WTC11 (cell line): ENCODE measurements at regions not wholly inside any gene's neighbourhood (a gene's known extent, or its start where the extent isn't known, plus 50 kb on each side); places are given as distances from the start of the nearest gene placed in this dataset.

Experiments used
- ATAC-seq: fragments of 200-7000 bp; cut with Tn5 transposase; 2 replicates; pipeline ENCODE4 v1.10.0; 2021; ENCODE audit warnings: mild to moderate bottlenecking, moderate library complexity
- CTCF ChIA-PET: fragments of 300-600 bp; sonication (Branson Sonifier 250); formaldehyde crosslinking; loops from one replicate; lab custom pipeline; 2021; ENCODE audit warnings: antibody characterized with exemption; lab: Charles Lee
- POLR2A ChIA-PET: fragments of 350-600 bp; sonication (Branson Sonifier 250); formaldehyde crosslinking; loops from one replicate; lab custom pipeline; 2021; ENCODE audit warnings: antibody characterized with exemption; lab: Charles Lee
- DNase-seq: peaks from one replicate; pipeline ENCODE4 v3.0.0; 2021; ENCODE audit warnings: low spot score
- H3K27ac Mint-ChIP-seq: 2 replicates; pipeline ENCODE4 v1.8.0; 2021; ENCODE audit warnings: mixed read lengths
- H3K27me3 Mint-ChIP-seq: 2 replicates; pipeline ENCODE4 v1.8.0; 2021; ENCODE audit warnings: low read depth, mild to moderate bottlenecking, moderate library complexity, mixed read lengths
- H3K36me3 Mint-ChIP-seq: 2 replicates; pipeline ENCODE4 v1.8.0; 2021; ENCODE audit warnings: mixed read lengths
- H3K4me1 Mint-ChIP-seq: 2 replicates; pipeline ENCODE4 v1.8.0; 2022; ENCODE audit warnings: mixed read lengths
- H3K4me3 Mint-ChIP-seq: 2 replicates; pipeline ENCODE4 v1.8.0; 2021; ENCODE audit warnings: mild to moderate bottlenecking, moderate library complexity, mixed read lengths
- H3K9me3 Mint-ChIP-seq: 2 replicates; pipeline ENCODE4 v1.8.0; 2021; ENCODE audit warnings: mixed read lengths
- CREB1 ChIP-seq: sonication (generic); formaldehyde crosslinking; IDR thresholded peaks from 2 replicates; pipeline ENCODE4 v1.8.0; 2023; ENCODE audit warnings: mild to moderate bottlenecking, missing genetic modification reagents
- ELF4 ChIP-seq: sonication (generic); formaldehyde crosslinking; IDR thresholded peaks from 2 replicates; pipeline ENCODE4 v1.8.1; 2022; ENCODE audit warnings: low read depth, mild to moderate bottlenecking, moderate library complexity, missing genetic modification reagents
- ESRRA ChIP-seq: sonication (generic); formaldehyde crosslinking; IDR thresholded peaks from 2 replicates; pipeline ENCODE4 v1.8.1; 2022; ENCODE audit warnings: mild to moderate bottlenecking, missing genetic modification reagents, borderline replicate concordance
- FOXK1 ChIP-seq: sonication (generic); formaldehyde crosslinking; IDR thresholded peaks from 2 replicates; pipeline ENCODE4 v1.8.0; 2022; ENCODE audit warnings: mild to moderate bottlenecking, moderate library complexity, missing genetic modification reagents
- GABPB1 ChIP-seq: sonication (generic); formaldehyde crosslinking; IDR thresholded peaks from 2 replicates; pipeline ENCODE4 v1.8.1; 2023; ENCODE audit warnings: mild to moderate bottlenecking, missing genetic modification reagents
- IRF2 ChIP-seq: sonication (generic); formaldehyde crosslinking; IDR thresholded peaks from 2 replicates; pipeline ENCODE4 v1.8.0; 2022; ENCODE audit warnings: low read depth, missing genetic modification reagents, borderline replicate concordance
- JAZF1 ChIP-seq: fragments of 250-450 bp; sonication (Bioruptor Pico); IDR thresholded peaks from 2 replicates; pipeline ENCODE4 v1.9.0; 2021; ENCODE audit warnings: moderate library complexity, mild to moderate bottlenecking, inconsistent platforms
- MXD4 ChIP-seq: fragments of 250-450 bp; sonication (Bioruptor Pico); IDR thresholded peaks from 2 replicates; pipeline ENCODE4 v1.8.0; 2021; ENCODE audit warnings: mild to moderate bottlenecking, moderate library complexity, borderline replicate concordance
- MYBL2 ChIP-seq: sonication (generic); formaldehyde crosslinking; IDR thresholded peaks from 2 replicates; pipeline ENCODE4 v1.8.1; 2023; ENCODE audit warnings: mild to moderate bottlenecking, moderate library complexity, missing genetic modification reagents
- NR2C2 ChIP-seq: sonication (generic); formaldehyde crosslinking; IDR thresholded peaks from 2 replicates; pipeline ENCODE4 v1.8.0; 2022; ENCODE audit warnings: mild to moderate bottlenecking, missing genetic modification reagents
- NR3C1 ChIP-seq: sonication (generic); formaldehyde crosslinking; conservative IDR thresholded peaks from 2 replicates; pipeline ENCODE4 v1.8.1; 2023; ENCODE audit warnings: low read depth, mild to moderate bottlenecking, missing genetic modification reagents
- PRRX2 ChIP-seq: fragments of 250-450 bp; sonication (Bioruptor Pico); IDR thresholded peaks from 2 replicates; pipeline ENCODE4 v1.8.0; 2021; ENCODE audit warnings: mild to moderate bottlenecking
- SP1 ChIP-seq: sonication (generic); formaldehyde crosslinking; conservative IDR thresholded peaks from 2 replicates; pipeline ENCODE4 v1.8.1; 2022; ENCODE audit warnings: missing genetic modification reagents
- ZBTB21 ChIP-seq: sonication (generic); formaldehyde crosslinking; IDR thresholded peaks from 2 replicates; pipeline ENCODE4 v1.8.1; 2023; ENCODE audit warnings: mild to moderate bottlenecking, missing genetic modification reagents, borderline replicate concordance
- ZNF138 ChIP-seq: sonication (generic); formaldehyde crosslinking; conservative IDR thresholded peaks from 2 replicates; pipeline ENCODE4 v1.8.1; 2022; ENCODE audit warnings: mild to moderate bottlenecking, moderate library complexity, missing genetic modification reagents
- ZNF263 ChIP-seq: sonication (generic); formaldehyde crosslinking; IDR thresholded peaks from 2 replicates; pipeline ENCODE4 v1.8.1; 2022; ENCODE audit warnings: low read depth, mild to moderate bottlenecking, moderate library complexity, missing genetic modification reagents
- TF ChIP-seq, protein P1 (sequence below): fragments of 200-600 bp; IDR thresholded peaks from 2 replicates; pipeline ENCODE4 v1.8.0; 2022; ENCODE audit warnings: antibody characterized with exemption
- TF ChIP-seq, protein P2 (sequence below): sonication (generic); formaldehyde crosslinking; IDR thresholded peaks from 2 replicates; pipeline ENCODE4 v1.8.1; 2023; ENCODE audit warnings: mild to moderate bottlenecking, moderate library complexity, missing genetic modification reagents
- TF ChIP-seq, protein P3 (sequence below): sonication (generic); formaldehyde crosslinking; IDR thresholded peaks from 2 replicates; pipeline ENCODE4 v1.8.0; 2022; ENCODE audit warnings: mild to moderate bottlenecking, missing genetic modification reagents
- TF ChIP-seq, protein P4 (sequence below): sonication (generic); formaldehyde crosslinking; conservative IDR thresholded peaks from 2 replicates; pipeline ENCODE4 v1.8.1; 2022; ENCODE audit warnings: mild to moderate bottlenecking, missing genetic modification reagents
- TF ChIP-seq, protein P5 (sequence below): sonication (generic); formaldehyde crosslinking; IDR thresholded peaks from 2 replicates; pipeline ENCODE4 v1.8.1; 2022; ENCODE audit warnings: missing genetic modification reagents, borderline replicate concordance
- TF ChIP-seq, protein P6 (sequence below): sonication (generic); formaldehyde crosslinking; IDR thresholded peaks from 2 replicates; pipeline ENCODE4 v1.8.1; 2022; ENCODE audit warnings: low read depth, missing genetic modification reagents, borderline replicate concordance
- TF ChIP-seq, protein P7 (sequence below): sonication (generic); formaldehyde crosslinking; IDR thresholded peaks from 2 replicates; pipeline ENCODE4 v1.8.0; 2022; ENCODE audit warnings: mild to moderate bottlenecking, missing genetic modification reagents
- TF ChIP-seq, protein P8 (sequence below): sonication (generic); formaldehyde crosslinking; IDR thresholded peaks from 2 replicates; pipeline ENCODE4 v1.8.0; 2022; ENCODE audit warnings: mild to moderate bottlenecking, missing genetic modification reagents
- TF ChIP-seq, protein P9 (sequence below): fragments of 250-450 bp; sonication (Bioruptor Pico); IDR thresholded peaks from 2 replicates; pipeline ENCODE4 v1.9.0; 2021; ENCODE audit warnings: moderate library complexity, mild to moderate bottlenecking, inconsistent platforms, borderline replicate concordance

DNA sequence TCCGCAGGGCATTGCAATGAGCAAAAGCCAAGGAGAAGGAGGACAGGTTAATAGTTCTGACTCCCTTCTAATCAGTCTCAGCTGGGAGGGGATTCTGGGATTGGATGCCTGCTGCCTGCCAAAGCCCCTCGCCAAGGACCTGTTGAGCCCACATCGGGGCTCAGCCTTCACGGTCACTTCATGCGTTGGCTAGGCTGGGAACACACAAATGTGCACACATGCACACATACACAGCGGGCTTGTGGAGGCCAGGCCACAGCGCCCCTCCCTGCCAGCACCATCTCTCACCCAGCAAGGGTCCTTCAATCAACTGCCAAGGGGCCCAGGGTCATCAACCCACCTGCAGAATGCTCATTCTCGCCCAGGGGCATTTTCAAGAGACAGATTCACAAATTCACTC, 113.9 kb downstream of the C5orf15 start:
- ChIA-PET POLR2A (no interaction called here), CTCF (interaction anchor here (0.7 kb wide), 1 partner anchor 12 kb away, joined by 4 read pairs; no protein-coding TSS in a partner anchor)
- ATAC-seq (no peak), DNase-seq (no peak)
- H3K4me1 Mint-ChIP-seq: 0 out of 2 replicates have a peak, but pooled peaks cover 6% of the 10 kb centered on the region
- peaks cover 13% of the 10 kb centered on the region for H3K36me3 Mint-ChIP-seq
- no peak overlapping the region for H3K4me3 Mint-ChIP-seq
- H3K9me3 Mint-ChIP-seq: peaks cover 42% of the 10 kb centered on the region
- H3K27me3 Mint-ChIP-seq: peaks cover 9% of the 10 kb centered on the region
- no peak overlapping the region for H3K27ac Mint-ChIP-seq
- TF ChIP-seq, protein P1, sequence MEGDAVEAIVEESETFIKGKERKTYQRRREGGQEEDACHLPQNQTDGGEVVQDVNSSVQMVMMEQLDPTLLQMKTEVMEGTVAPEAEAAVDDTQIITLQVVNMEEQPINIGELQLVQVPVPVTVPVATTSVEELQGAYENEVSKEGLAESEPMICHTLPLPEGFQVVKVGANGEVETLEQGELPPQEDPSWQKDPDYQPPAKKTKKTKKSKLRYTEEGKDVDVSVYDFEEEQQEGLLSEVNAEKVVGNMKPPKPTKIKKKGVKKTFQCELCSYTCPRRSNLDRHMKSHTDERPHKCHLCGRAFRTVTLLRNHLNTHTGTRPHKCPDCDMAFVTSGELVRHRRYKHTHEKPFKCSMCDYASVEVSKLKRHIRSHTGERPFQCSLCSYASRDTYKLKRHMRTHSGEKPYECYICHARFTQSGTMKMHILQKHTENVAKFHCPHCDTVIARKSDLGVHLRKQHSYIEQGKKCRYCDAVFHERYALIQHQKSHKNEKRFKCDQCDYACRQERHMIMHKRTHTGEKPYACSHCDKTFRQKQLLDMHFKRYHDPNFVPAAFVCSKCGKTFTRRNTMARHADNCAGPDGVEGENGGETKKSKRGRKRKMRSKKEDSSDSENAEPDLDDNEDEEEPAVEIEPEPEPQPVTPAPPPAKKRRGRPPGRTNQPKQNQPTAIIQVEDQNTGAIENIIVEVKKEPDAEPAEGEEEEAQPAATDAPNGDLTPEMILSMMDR: no peak
- no peak for TF ChIP-seq ZNF263 (CRISPR knock-in tag)
- no peak for TF ChIP-seq FOXK1 (CRISPR knock-in tag)
- no peak for TF ChIP-seq JAZF1 (CRISPR knock-in tag)
- TF ChIP-seq ZBTB21 (CRISPR knock-in tag): no peak
- TF ChIP-seq NR3C1 (CRISPR knock-in tag): no peak
- TF ChIP-seq, protein P2, sequence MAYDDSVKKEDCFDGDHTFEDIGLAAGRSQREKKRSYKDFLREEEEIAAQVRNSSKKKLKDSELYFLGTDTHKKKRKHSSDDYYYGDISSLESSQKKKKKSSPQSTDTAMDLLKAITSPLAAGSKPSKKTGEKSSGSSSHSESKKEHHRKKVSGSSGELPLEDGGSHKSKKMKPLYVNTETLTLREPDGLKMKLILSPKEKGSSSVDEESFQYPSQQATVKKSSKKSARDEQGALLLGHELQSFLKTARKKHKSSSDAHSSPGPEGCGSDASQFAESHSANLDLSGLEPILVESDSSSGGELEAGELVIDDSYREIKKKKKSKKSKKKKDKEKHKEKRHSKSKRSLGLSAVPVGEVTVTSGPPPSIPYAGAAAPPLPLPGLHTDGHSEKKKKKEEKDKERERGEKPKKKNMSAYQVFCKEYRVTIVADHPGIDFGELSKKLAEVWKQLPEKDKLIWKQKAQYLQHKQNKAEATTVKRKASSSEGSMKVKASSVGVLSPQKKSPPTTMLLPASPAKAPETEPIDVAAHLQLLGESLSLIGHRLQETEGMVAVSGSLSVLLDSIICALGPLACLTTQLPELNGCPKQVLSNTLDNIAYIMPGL: no peak
- TF ChIP-seq, protein P3, sequence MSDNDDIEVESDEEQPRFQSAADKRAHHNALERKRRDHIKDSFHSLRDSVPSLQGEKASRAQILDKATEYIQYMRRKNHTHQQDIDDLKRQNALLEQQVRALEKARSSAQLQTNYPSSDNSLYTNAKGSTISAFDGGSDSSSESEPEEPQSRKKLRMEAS (CRISPR knock-in tag): no peak
- TF ChIP-seq, protein P4, sequence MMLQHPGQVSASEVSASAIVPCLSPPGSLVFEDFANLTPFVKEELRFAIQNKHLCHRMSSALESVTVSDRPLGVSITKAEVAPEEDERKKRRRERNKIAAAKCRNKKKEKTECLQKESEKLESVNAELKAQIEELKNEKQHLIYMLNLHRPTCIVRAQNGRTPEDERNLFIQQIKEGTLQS (CRISPR knock-in tag): no peak
- TF ChIP-seq GABPB1 (CRISPR knock-in tag): no peak
- no peak for TF ChIP-seq MYBL2 (CRISPR knock-in tag)
- no peak for TF ChIP-seq ZNF138
- no peak for TF ChIP-seq PRRX2
- TF ChIP-seq IRF2 (CRISPR knock-in tag): no peak
- TF ChIP-seq, protein P5, sequence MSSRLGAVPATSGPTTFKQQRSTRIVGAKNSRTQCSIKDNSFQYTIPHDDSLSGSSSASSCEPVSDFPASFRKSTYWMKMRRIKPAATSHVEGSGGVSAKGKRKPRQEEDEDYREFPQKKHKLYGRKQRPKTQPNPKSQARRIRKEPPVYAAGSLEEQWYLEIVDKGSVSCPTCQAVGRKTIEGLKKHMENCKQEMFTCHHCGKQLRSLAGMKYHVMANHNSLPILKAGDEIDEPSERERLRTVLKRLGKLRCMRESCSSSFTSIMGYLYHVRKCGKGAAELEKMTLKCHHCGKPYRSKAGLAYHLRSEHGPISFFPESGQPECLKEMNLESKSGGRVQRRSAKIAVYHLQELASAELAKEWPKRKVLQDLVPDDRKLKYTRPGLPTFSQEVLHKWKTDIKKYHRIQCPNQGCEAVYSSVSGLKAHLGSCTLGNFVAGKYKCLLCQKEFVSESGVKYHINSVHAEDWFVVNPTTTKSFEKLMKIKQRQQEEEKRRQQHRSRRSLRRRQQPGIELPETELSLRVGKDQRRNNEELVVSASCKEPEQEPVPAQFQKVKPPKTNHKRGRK (CRISPR knock-in tag): no peak
- no peak for TF ChIP-seq CREB1 (CRISPR knock-in tag)
- no peak for TF ChIP-seq ELF4

DNA sequence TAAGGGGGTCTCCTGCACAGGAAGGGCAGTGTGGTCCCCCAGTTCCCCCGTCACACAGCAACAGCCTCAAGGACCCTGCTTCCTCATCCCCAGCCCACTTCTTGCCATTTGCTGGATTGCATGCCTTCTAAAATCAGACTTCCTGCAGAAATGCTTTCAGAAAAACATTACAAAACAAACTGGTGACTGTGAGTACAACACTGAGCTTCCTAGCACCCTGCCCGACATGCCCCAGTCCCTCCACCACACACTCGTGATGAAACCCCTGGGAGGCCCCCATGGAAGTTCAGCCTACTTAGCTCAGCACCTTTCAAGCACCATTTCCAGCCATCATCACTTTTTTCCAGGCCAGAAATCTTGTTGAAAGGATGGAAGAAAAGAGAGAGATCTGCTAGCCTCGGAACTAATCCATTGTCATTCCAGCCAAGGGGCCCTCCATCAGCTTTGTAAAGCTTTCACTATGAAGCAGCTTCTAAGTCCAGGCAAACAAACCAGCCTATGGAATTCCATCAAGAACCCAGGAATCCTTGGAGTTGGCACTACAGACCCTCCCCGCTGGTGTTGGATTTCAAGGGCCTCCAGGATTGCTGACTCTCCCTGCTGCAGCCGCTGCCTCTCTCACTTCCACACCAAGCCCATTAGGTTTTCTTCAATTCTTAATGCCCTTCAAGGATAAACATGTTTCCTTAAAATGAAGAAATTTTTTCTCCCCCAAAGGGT, 114.6 kb downstream of the C5orf15 start:
- DNase-seq: no peak
- Mint-ChIP-seq H3K4me1 (0 out of 2 replicates have a peak, but pooled peaks cover 6% of the 10 kb centered on the region), H3K27me3 (peaks cover 4% of the 10 kb centered on the region; the same call in 1 of the 2 replicates), H3K36me3 (peaks cover 7% of the 10 kb centered on the region), H3K4me3 (no peak overlapping the region), H3K27ac (no peak overlapping the region), H3K9me3 (peaks cover 36% of the 10 kb centered on the region)
- POLR2A ChIA-PET: no interaction called here
- CTCF ChIA-PET: interaction anchor here (0.7 kb wide), 1 partner anchor 13 kb away, joined by 4 read pairs; no protein-coding TSS in a partner anchor
- ATAC-seq: peak; percentile 59
- TF ChIP-seq NR2C2 (no peak), ESRRA (CRISPR knock-in tag) (no peak), SP1 (CRISPR knock-in tag) (no peak), MXD4 (CRISPR knock-in tag) (no peak)
- TF ChIP-seq, protein P6, sequence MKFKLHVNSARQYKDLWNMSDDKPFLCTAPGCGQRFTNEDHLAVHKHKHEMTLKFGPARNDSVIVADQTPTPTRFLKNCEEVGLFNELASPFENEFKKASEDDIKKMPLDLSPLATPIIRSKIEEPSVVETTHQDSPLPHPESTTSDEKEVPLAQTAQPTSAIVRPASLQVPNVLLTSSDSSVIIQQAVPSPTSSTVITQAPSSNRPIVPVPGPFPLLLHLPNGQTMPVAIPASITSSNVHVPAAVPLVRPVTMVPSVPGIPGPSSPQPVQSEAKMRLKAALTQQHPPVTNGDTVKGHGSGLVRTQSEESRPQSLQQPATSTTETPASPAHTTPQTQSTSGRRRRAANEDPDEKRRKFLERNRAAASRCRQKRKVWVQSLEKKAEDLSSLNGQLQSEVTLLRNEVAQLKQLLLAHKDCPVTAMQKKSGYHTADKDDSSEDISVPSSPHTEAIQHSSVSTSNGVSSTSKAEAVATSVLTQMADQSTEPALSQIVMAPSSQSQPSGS (CRISPR knock-in tag): no peak
- TF ChIP-seq, protein P7, sequence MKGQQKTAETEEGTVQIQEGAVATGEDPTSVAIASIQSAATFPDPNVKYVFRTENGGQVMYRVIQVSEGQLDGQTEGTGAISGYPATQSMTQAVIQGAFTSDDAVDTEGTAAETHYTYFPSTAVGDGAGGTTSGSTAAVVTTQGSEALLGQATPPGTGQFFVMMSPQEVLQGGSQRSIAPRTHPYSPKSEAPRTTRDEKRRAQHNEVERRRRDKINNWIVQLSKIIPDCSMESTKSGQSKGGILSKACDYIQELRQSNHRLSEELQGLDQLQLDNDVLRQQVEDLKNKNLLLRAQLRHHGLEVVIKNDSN (CRISPR knock-in tag): no peak
- TF ChIP-seq, protein P8, sequence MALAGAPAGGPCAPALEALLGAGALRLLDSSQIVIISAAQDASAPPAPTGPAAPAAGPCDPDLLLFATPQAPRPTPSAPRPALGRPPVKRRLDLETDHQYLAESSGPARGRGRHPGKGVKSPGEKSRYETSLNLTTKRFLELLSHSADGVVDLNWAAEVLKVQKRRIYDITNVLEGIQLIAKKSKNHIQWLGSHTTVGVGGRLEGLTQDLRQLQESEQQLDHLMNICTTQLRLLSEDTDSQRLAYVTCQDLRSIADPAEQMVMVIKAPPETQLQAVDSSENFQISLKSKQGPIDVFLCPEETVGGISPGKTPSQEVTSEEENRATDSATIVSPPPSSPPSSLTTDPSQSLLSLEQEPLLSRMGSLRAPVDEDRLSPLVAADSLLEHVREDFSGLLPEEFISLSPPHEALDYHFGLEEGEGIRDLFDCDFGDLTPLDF (CRISPR knock-in tag): no peak
- TF ChIP-seq, protein P9, sequence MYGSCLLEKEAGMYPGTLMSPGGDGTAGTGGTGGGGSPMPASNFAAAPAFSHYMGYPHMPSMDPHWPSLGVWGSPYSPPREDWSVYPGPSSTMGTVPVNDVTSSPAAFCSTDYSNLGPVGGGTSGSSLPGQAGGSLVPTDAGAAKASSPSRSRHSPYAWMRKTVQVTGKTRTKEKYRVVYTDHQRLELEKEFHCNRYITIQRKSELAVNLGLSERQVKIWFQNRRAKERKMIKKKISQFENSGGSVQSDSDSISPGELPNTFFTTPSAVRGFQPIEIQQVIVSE (CRISPR knock-in tag): no peak
